IPS-18c (cell line): ENCODE measurements at regions not wholly inside any gene's neighbourhood (a gene's known extent, or its start where the extent isn't known, plus 50 kb on each side); places are given as distances from the start of the nearest gene placed in this dataset.

Experiments
- H3K4me3 ChIP-seq: 2 replicates; pipeline ENCODE4 v1.7.0; 2013; ENCODE audit warnings: low read depth, mild to moderate bottlenecking, low read length, moderate library complexity; ENCODE audit not compliant: insufficient read depth
- H3K9me3 ChIP-seq: one replicate; pipeline ENCODE4 v1.6.1; 2013; ENCODE audit warnings: mild to moderate bottlenecking, low read length, moderate library complexity; ENCODE audit not compliant: control insufficient read depth, insufficient read depth

DNA sequence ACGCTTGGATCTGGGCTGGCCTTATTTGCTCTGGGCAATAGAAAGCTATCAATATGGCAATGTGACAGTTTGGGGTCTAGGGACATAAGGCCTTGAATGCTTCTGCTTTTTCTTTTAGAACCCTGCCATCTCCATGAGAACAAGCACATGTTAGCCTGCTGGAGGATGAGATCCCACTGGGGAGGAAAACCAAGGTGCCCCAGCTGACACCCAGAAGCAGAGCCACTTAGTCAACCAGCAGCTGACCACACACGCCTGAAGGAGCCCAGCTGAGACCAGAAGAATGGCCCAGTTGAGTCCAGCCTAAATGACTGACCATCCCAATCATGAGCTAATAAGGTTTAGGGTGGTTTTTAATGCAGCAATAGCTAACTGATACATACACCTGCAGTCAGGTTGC is 171.2 kb downstream of the AHSP start:
- H3K4me3 ChIP-seq, result no peak overlapping the region
- no peaks in the 10 kb centered on the region for H3K9me3 ChIP-seq

DNA sequence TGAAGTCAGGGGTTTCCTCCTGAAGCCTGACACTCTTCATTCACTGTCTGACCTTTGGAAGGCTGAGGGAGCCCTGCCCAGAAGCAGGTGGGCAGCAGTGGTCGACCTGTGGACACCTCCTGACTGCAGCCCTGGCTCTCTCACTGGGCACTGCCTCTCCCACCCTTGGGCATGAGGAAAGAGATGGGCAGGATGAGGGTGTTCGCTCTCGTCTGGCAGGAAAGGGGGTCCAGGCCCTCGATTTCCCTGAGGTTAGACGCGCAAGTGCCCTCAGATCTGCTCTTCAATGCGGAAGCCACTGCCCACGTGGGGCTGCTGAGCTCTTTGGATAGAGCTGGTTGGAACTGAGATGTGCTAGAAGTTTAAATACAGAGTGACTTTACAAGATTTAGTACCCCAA is 171.9 kb downstream of the AHSP start:
- Histone ChIP-seq H3K4me3 (no peak overlapping the region), H3K9me3 (no peaks in the 10 kb centered on the region)

DNA sequence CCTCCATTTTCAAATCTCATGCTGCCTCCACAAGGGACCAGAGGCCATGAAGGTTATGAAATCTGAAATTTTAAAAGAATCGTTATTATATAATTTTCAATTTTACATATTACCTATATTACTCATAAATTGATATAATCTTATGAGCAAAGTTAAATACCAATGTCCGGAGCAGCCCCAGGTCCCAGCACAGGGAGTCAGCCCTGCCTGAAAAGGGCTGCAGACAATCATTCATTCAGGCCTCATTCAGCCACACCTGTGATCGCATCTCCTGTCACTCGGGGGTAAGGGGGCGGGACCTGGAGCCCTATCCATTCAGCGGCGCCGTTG is 172.5 kb downstream of the AHSP start:
- no peaks in the 10 kb centered on the region for H3K9me3 ChIP-seq

DNA sequence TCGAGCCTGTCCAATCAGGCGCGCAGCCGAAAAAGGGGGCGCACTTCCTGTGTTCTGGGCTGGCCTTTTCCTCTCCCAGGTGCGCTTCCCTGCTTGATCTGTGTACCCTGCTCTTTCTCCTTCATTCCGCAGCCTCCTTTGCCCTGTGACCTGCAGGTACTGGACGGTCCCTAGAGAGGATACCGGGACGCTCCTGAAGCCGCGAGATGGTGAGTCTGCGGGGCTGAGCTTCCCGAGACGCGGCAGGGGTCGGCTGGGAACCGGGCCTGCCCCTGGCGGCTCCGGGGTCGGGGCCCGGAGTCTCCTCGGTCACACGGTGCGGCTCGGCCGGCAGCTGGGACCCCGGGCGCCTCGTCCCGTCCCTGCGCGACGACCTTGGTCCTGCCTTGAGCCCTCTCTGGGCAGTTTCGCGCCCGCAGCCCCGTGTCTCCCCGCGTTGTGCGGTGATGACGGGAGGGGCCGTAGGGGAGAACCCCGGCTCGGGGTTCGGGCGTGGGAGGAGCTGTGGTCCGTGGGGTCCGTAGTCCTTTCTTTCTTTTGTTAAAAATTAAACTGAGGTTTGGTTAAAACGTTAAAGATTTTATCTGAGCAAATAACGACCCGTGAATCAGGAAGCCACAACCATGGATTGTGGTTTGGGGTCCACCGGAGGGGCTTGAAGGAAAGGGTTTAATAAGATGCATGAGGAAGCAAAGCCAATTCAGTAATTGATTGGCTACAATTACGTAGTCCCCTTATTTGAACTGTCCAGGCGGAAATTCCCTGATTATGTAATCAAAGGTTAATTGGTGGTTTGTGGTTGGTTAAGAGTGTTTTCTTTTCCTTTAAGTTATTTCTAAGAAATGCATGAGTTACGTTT is 172.8 kb upstream of the ZNF267 start:
- no peaks in the 10 kb centered on the region for H3K9me3 ChIP-seq
- peak overlapping the region; percentile 97 for H3K4me3 ChIP-seq

More for the DNA sequence above, 172.5 kb downstream of the AHSP start:
- peak overlapping the region; percentile 97 for H3K4me3 ChIP-seq

DNA sequence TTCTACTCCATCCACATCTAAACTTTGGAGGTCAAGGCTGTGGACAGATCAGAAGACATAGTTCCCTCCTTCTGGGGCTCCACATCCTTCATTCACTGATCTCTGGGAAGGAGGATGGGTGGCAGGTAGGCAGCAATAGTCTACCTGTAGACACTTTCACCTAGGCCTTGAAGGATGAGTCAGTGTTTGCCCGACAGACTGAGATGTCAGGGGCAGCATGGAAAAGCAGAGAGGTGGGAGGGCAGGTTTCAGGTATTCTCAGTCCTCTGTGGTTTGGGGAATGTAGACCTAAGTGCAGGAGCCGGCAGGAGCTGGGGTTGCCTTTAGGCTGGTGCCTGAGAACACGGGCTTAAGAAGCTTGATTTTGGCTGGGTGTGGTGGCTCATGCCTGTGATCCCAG is 171.9 kb upstream of the ZNF267 start:
- Histone ChIP-seq H3K4me3 (peak overlapping the region; percentile 97), H3K9me3 (no peaks in the 10 kb centered on the region)

DNA sequence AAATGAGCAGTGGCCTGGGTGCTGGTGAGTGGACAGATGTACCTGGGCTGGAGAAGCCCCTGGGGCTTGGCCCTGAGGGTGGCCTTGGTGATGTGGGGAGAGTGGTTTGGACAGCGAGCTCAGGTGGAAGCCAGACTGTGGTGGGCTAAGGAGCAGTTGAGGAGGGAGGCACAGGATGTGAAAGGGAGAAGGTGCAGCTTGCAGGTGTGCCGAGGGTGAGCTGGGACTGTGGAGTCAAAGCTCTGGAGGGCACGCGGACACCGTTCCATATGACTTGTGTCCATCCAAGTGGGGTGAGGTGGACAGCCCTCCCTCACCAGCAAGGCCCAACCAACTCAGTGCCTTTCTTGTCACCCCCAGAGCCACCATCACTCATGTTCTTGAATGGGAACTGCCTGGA is 170.8 kb upstream of the ZNF267 start:
- no peak overlapping the region for H3K4me3 ChIP-seq
- no peaks in the 10 kb centered on the region for H3K9me3 ChIP-seq

DNA sequence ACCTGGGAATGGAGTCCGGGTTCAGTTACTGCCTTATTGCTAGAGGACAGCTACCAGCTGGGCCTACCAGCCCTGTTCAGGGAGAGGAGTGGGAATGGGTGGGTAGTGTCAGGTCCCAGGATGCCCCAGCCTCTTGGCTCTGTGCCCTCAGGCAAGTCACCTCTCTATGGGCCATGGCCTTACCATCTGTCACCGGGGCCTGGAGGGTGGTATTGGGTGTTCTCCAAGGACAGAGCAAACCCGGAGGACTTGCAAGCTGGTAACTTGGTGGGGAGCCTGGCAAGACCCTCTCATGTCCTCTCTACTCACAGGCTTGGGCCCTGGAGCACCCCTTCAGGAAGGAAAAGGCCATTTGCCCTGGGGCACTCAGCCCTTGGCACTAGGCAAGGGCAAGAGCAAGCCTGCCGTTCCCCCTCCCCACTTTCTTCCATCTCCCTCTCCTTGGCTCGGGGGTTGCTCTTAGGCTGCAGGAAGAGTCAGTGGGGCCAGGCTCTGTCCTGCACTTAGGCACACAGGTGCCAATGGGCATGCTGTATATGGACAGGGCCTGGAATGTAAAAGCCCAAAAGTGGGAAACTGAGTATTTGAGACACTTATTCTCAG is 170.0 kb upstream of the ZNF267 start:
- no peaks in the 10 kb centered on the region for H3K9me3 ChIP-seq
- H3K4me3 ChIP-seq, result no peak overlapping the region

DNA sequence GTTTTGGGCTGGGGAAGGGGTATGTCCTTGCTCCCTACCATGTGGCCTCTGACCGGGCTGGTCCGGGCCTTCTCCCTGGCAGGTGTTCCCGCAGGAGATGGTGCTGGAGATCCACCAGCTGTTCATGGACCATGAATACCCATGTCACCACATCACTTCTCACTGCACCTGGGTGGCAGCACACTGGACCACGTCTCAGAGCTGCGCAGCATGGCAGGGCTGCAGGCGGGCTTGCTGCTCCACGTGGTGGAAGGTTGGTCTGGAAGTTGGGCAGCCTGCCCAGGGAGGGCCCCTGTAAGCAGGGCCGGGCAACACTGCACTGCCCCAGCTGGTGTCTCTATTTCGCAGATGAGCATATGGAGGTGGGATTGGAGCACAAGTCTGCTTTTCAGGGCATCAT is 169.5 kb upstream of the ZNF267 start:
- Histone ChIP-seq H3K4me3 (no peak overlapping the region), H3K9me3 (no peaks in the 10 kb centered on the region)

DNA sequence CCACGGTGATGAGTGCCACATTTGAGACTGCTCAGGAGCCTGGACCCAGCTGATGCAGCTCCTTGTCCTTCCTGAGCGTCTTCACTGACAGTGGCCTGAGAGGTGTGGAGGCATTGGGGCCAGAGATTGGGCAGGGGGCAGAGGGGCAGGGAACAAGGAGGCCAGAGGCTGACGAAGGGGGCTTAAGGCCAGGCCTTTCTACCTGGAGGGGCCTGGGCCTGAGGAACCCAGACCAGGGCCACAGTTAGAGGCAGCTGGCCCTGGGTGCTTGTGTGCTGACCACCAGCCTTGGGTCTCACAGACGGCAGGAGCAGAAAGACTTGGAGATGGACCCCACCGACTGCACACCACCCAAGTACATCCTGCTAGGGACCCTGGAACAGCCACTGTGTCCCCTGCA is 168.2 kb upstream of the ZNF267 start:
- Histone ChIP-seq H3K4me3 (no peak overlapping the region), H3K9me3 (no peaks in the 10 kb centered on the region)

DNA sequence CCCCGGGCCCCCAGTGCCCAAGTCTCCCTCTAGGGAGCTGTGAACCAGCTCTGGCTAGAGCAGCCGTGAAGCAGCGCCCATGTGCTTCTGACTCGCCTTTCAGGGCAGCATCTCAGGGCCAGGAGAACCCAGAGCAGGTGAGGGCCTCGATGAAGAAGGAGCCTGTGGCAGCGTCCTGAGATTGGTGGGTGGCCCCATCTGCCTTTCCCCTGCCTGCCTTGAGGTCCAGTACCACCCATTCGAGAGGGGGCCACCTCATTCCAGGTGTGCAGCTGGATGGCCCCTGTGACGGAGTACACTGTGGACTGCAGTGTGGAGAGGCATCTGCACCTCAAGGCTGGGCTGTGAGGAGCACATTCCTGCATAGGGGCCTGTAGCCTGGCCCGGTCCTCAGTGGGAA is 167.3 kb upstream of the ZNF267 start:
- Histone ChIP-seq H3K9me3 (no peaks in the 10 kb centered on the region), H3K4me3 (no peak overlapping the region)

DNA sequence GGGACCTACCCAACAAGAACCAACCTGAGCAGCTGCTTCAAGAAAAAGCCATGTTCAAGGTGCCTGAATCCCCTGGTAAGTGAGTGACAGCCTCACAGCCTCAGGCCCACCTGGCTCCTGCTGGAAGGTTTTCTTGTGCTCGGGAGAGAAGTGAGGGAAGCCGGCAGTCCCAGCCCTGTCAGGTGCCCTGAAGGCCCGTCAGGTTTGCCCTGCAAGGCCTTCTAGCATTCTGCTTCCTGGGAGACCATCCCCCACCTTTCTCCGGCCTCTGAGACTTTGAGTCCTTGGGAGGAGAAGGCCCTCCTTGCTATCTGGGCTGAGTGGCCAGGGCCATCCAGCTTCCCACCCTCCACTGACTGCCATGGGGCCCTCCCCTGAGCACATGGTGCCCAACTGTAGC is 166.7 kb upstream of the ZNF267 start:
- H3K4me3 ChIP-seq, result no peak overlapping the region
- no peaks in the 10 kb centered on the region for H3K9me3 ChIP-seq

DNA sequence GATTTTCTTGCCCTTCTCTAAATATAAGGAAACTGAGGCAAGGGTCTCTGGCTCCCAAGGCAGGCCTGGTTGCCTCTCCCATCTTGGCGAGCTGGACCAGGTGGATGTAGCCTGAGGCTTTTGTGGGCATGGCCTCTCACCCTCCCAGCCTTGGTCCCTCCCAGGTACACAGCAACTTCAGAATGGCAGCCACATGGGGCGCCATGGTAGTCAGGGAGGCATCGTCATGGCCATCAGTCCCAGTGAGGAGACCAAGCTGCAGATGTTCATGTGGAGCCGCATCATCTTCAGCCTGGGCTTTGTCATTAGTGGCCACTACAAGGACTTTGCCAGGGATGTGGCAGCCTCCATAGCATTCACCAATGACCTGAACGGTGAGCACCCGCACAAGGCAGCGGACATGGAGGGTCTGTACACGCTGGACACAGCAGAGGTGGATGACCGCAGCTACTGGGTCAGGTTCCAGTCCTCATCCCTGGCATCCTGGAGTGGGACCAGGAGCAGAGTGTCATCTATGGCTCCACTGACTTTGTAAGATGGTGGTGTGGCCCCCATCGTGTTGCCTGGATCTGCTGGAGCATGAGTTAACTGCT is 165.8 kb upstream of the ZNF267 start:
- Histone ChIP-seq H3K9me3 (no peaks in the 10 kb centered on the region), H3K4me3 (no peak overlapping the region)

DNA sequence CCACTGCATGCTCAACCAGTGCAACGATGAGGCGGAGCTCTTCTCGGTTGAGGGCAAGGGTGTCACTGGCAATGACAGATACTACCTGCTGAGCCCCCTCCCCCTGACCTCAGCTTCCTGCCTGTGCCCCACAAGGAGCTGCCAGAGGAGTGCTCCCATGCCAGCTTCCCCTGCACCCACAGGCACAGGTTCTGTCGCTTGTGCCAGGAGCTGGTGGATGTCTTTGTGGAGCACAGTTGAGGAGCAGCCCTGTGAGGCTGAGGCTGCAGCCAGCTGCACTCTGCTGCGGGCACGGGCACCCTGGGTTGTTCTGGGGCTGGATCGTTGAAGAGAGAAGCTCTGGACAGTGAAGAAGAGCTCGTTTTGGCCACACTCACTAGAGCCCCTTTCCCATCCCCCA is 165.3 kb upstream of the ZNF267 start:
- no peak overlapping the region for H3K4me3 ChIP-seq
- H3K9me3 ChIP-seq, result no peaks in the 10 kb centered on the region

DNA sequence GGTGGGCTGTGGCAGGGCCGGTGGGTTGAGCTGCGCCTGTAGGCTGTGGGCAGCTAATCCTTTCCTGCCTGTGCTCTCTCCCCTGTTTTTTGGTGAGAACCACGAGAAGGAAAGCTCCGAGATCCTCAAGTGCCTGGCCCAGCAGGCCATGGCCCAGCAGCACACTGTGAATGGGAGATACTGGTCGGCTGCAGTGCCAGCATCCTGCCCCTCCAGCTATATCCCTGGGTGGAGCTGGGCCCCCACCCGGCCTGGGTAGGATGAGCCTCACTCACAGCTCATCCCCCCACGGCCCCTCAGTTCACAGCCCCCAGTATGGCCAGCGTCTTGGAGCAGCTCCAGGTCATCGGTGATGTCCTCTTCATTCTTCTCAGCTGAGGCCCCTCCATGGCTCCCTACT is 164.4 kb upstream of the ZNF267 start:
- Histone ChIP-seq H3K9me3 (no peaks in the 10 kb centered on the region), H3K4me3 (no peak overlapping the region)

DNA sequence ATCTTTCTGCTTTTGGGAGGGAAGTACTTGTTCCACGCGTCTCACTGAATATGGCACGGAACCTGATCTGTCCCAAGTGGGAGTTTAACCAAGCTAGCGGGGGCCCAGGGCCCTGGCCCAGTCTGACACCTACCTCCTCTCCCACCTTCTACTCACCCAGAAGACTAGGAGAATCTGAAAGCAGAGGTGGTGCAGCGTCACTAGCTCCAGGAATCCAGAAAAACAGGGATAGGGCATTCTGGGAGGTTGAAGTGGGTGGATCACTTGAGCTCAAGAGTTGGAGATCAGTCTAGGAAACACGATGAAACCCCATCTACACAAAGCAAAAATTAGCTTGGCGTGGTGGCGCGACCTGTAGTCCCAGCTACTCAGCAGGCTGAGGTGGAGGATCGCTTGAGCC is 163.5 kb upstream of the ZNF267 start:
- Histone ChIP-seq H3K9me3 (no peaks in the 10 kb centered on the region), H3K4me3 (no peak overlapping the region)

DNA sequence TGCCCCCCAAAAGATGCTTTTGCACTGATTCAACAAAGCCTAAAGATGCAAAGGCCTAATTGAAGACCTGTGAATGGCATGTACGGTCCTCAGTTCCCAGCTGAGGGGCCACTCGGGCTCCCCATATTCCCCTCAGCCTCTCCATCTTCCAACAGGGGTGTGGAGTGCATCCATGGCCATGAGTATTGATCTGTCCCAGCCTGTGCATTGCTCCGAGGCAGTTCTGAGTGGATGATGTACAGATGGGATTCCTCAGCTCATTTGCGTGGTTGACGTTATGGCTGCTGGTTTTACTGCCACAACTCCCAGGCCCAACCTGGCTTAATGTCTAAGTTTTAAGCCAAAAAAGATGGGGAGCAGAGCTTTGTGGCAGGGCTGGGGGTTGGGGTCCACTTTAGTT is 162.7 kb upstream of the ZNF267 start:
- no peak overlapping the region for H3K4me3 ChIP-seq
- H3K9me3 ChIP-seq, result no peaks in the 10 kb centered on the region

DNA sequence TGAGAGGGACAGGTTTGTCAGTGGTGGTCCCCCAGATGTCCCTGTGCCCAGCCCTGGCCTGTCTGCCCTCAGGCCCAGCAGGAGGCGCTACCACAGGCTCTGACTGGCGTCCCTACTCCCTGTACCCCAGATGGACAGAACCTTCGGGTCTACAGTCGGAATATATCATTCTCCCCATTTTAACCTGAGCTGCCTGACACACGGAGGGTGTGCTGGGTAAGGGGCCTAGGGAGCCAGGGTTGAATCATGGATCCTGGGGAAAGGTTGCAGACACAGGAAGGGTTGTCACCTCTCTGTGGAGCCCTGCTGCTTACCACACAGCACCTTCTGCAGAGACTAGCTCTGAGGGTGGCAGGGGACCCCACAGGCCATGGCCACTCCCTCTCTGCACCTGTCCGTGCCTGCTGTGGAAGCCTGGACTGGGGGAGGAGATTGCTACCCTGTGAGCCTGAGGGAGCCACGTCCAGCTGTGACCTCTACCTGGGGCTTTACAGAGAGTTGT is 162.2 kb upstream of the ZNF267 start:
- H3K9me3 ChIP-seq, result no peaks in the 10 kb centered on the region
- no peak overlapping the region for H3K4me3 ChIP-seq

DNA sequence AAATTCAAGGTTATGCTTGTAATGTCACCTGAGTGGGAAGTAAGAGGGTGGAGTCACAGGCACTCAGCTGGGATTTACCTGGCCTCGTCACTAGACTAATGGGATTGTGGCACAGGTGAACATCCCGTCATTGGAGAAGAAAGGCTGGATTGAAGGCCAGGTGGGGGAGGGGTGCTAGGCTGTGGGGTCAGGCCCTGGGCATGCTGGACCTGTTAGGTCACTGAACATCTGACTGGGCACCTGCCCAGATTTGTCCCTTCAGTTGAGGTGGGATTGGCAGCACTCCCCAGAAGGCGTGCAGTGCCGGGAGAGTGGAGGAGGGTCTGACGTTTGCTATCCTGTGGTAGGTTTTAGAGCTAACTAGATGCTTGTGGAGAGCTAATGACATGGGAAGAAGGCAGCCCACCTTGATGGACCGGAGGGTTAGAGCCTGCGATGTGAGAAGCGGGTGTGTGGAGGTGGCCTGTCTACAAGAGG is 161.5 kb upstream of the ZNF267 start:
- Histone ChIP-seq H3K4me3 (no peak overlapping the region), H3K9me3 (no peaks in the 10 kb centered on the region)
